Activated T-helper 1 cell treated with anti-CD3 and anti-CD28 coated beads, Interleukin-12 subunit alpha, Interleukin-12 subunit beta, Interleukin-2, Interleukin-4 antibody, amounts not matched to agents 30 ng/mL and 10 ng/mL and 1 ng/mL, durations not matched to agents 14 hours and 24 hours and 36 hours (primary cell): ENCODE measurements at regions not wholly inside any gene's neighbourhood (a gene's known extent, or its start where the extent isn't known, plus 50 kb on each side); places are given as distances from the start of the nearest gene placed in this dataset.

ENCODE experiments used
- DNase-seq: peaks from one replicate; pipeline ENCODE4 v3.0.0; 2021; ENCODE audit warnings: low spot score
- H3K27ac Mint-ChIP-seq: one replicate; pipeline ENCODE4 v1.8.0; 2021; ENCODE audit warnings: mild to moderate bottlenecking, mixed read lengths
- H3K27me3 Mint-ChIP-seq: one replicate; pipeline ENCODE4 v1.8.0; 2022; ENCODE audit warnings: mild to moderate bottlenecking, moderate library complexity, mixed read lengths; ENCODE audit not compliant: insufficient read depth
- H3K36me3 Mint-ChIP-seq: one replicate; pipeline ENCODE4 v1.8.0; 2021; ENCODE audit warnings: low read depth, mixed read lengths
- H3K4me1 Mint-ChIP-seq: one replicate; pipeline ENCODE4 v1.8.0; 2021; ENCODE audit warnings: low read depth, mixed read lengths
- H3K4me3 Mint-ChIP-seq: one replicate; pipeline ENCODE4 v1.8.0; 2021; ENCODE audit warnings: mild to moderate bottlenecking, moderate library complexity, mixed read lengths
- H3K9me3 Mint-ChIP-seq: one replicate; pipeline ENCODE4 v1.8.0; 2021; ENCODE audit warnings: mixed read lengths
- intact Hi-C: fragments of 100-400 bp; cut with micrococcal nuclease; formaldehyde crosslinking; loops from one replicate; pipeline ENCODE4 v1.15.1; 2024

GRCh38 chr3:190252080-190252479 is 70.2 kb downstream of the CLDN1 start:
- no peak overlapping the region for H3K4me3 Mint-ChIP-seq

GRCh38 chr3:190249414-190249813 is 72.8 kb downstream of the CLDN1 start:
- Mint-ChIP-seq H3K4me3 (no peak overlapping the region), H3K36me3 (no peaks in the 10 kb centered on the region), H3K9me3 (peaks cover 16% of the 10 kb centered on the region), H3K27me3 (no peaks in the 10 kb centered on the region), H3K27ac (no peak overlapping the region), H3K4me1 (no peaks in the 10 kb centered on the region)
- intact Hi-C loops: no loop called here
- DNase-seq: no peak

More at GRCh38 chr3:190252080-190252479, 70.2 kb downstream of the CLDN1 start:
- Mint-ChIP-seq H3K27ac (no peak overlapping the region), H3K27me3 (no peaks in the 10 kb centered on the region), H3K36me3 (no peaks in the 10 kb centered on the region), H3K4me1 (no peaks in the 10 kb centered on the region), H3K9me3 (no peaks in the 10 kb centered on the region)
- intact Hi-C loops: no loop called here
- no peak for DNase-seq

GRCh38 chr3:190242147-190242546 is 80.1 kb downstream of the CLDN1 start:
- H3K9me3 Mint-ChIP-seq: peaks cover 28% of the 10 kb centered on the region
- H3K27me3 Mint-ChIP-seq: peaks cover 2% of the 10 kb centered on the region
- intact Hi-C loops: no loop called here
- H3K4me3 Mint-ChIP-seq: no peak overlapping the region
- no peak for DNase-seq
- no peaks in the 10 kb centered on the region for H3K36me3 Mint-ChIP-seq
- no peak overlapping the region for H3K27ac Mint-ChIP-seq
- no peaks in the 10 kb centered on the region for H3K4me1 Mint-ChIP-seq

GRCh38 chr3:190239325-190239724 is 82.9 kb downstream of the CLDN1 start:
- Mint-ChIP-seq H3K27ac (no peak overlapping the region), H3K4me1 (no peaks in the 10 kb centered on the region), H3K36me3 (no peaks in the 10 kb centered on the region), H3K9me3 (peaks cover 12% of the 10 kb centered on the region), H3K27me3 (peaks cover 2% of the 10 kb centered on the region), H3K4me3 (no peak overlapping the region)
- DNase-seq: no peak
- intact Hi-C loops: no loop called here

- Mint-ChIP-seq H3K9me3 (peaks cover 12% of the 10 kb centered on the region), H3K4me3 (no peak overlapping the region), H3K27me3 (peaks cover 2% of the 10 kb centered on the region), H3K4me1 (no peaks in the 10 kb centered on the region), H3K36me3 (no peaks in the 10 kb centered on the region), H3K27ac (no peak overlapping the region)
- DNase-seq: no peak
- intact Hi-C loops: no loop called here
Observed at GRCh38 chr3:190238871-190239270, 83.4 kb downstream of the CLDN1 start.

- peaks cover 2% of the 10 kb centered on the region for H3K27me3 Mint-ChIP-seq
Observed at GRCh38 chr3:190234621-190235020, 87.6 kb downstream of the CLDN1 start.

GRCh38 chr3:190229632-190230424 is 92.4 kb downstream of the CLDN1 start:
- no peak for DNase-seq
- Mint-ChIP-seq H3K4me3 (no peak overlapping the region), H3K9me3 (no peaks in the 10 kb centered on the region), H3K27me3 (peaks cover 5% of the 10 kb centered on the region), H3K4me1 (no peaks in the 10 kb centered on the region), H3K27ac (no peak overlapping the region), H3K36me3 (no peaks in the 10 kb centered on the region)
- intact Hi-C loops: loop anchor here (5.0 kb wide), 1 partner anchor 467 kb away; no protein-coding TSS in a partner anchor

More at GRCh38 chr3:190234621-190235020, 87.6 kb downstream of the CLDN1 start:
- peaks cover 1% of the 10 kb centered on the region for H3K9me3 Mint-ChIP-seq
- no peaks in the 10 kb centered on the region for H3K4me1 Mint-ChIP-seq
- no peak overlapping the region for H3K27ac Mint-ChIP-seq
- DNase-seq: no peak
- intact Hi-C loops: no loop called here
- no peaks in the 10 kb centered on the region for H3K36me3 Mint-ChIP-seq
- no peak overlapping the region for H3K4me3 Mint-ChIP-seq

GRCh38 chr3:190227064-190227463 is 95.2 kb downstream of the CLDN1 start:
- Mint-ChIP-seq H3K9me3 (no peaks in the 10 kb centered on the region), H3K36me3 (no peaks in the 10 kb centered on the region), H3K4me3 (no peak overlapping the region), H3K27ac (no peak overlapping the region), H3K27me3 (peaks cover 5% of the 10 kb centered on the region), H3K4me1 (no peaks in the 10 kb centered on the region)
- intact Hi-C loops: loop anchor here (5.0 kb wide), 1 partner anchor 470 kb away; no protein-coding TSS in a partner anchor
- no peak for DNase-seq

- no peaks in the 10 kb centered on the region for H3K36me3 Mint-ChIP-seq
- H3K27me3 Mint-ChIP-seq: peaks cover 2% of the 10 kb centered on the region
- H3K4me1 Mint-ChIP-seq: no peaks in the 10 kb centered on the region
- DNase-seq: no peak
- intact Hi-C loops: loop anchor here (1.0 to 5.0 kb wide), 3 partner anchors 97 to 472 kb away; partner anchors contain the start of gene CLDN1
- no peak overlapping the region for H3K4me3 Mint-ChIP-seq
- H3K9me3 Mint-ChIP-seq: no peaks in the 10 kb centered on the region
- H3K27ac Mint-ChIP-seq: no peak overlapping the region
Observed at GRCh38 chr3:190224863-190225692, 97.2 kb downstream of the CLDN1 start.

- intact Hi-C loops: no loop called here
- Mint-ChIP-seq H3K4me1 (no peaks in the 10 kb centered on the region), H3K36me3 (no peaks in the 10 kb centered on the region), H3K27ac (no peak overlapping the region), H3K9me3 (no peaks in the 10 kb centered on the region), H3K27me3 (peaks cover 2% of the 10 kb centered on the region), H3K4me3 (no peak overlapping the region)
- no peak for DNase-seq
Observed at GRCh38 chr3:190224456-190224855, 97.8 kb downstream of the CLDN1 start.

- no peak overlapping the region for H3K4me3 Mint-ChIP-seq
Observed at GRCh38 chr3:190222916-190223315, 99.3 kb downstream of the CLDN1 start.

GRCh38 chr3:190222360-190222759 is 99.9 kb downstream of the CLDN1 start:
- Mint-ChIP-seq H3K4me1 (no peaks in the 10 kb centered on the region), H3K4me3 (no peak overlapping the region), H3K27ac (no peak overlapping the region), H3K9me3 (no peaks in the 10 kb centered on the region), H3K27me3 (no peaks in the 10 kb centered on the region), H3K36me3 (no peaks in the 10 kb centered on the region)
- intact Hi-C loops: no loop called here
- DNase-seq: no peak

More at GRCh38 chr3:190222916-190223315, 99.3 kb downstream of the CLDN1 start:
- Mint-ChIP-seq H3K4me1 (no peaks in the 10 kb centered on the region), H3K9me3 (no peaks in the 10 kb centered on the region), H3K36me3 (no peaks in the 10 kb centered on the region), H3K27me3 (no peaks in the 10 kb centered on the region), H3K27ac (no peak overlapping the region)
- intact Hi-C loops: no loop called here
- DNase-seq: no peak

- H3K9me3 Mint-ChIP-seq: no peaks in the 10 kb centered on the region
- H3K36me3 Mint-ChIP-seq: no peaks in the 10 kb centered on the region
- H3K4me1 Mint-ChIP-seq: no peaks in the 10 kb centered on the region
- H3K4me3 Mint-ChIP-seq: no peak overlapping the region
- intact Hi-C loops: no loop called here
- no peaks in the 10 kb centered on the region for H3K27me3 Mint-ChIP-seq
- H3K27ac Mint-ChIP-seq: no peak overlapping the region
- DNase-seq: no peak
Observed at GRCh38 chr3:190220362-190220761, 99.7 kb upstream of the P3H2 start.
